ENCODE measurements at regions not wholly inside any gene's neighbourhood (a gene's known extent, or its start where the extent isn't known, plus 50 kb on each side); places are given as distances from the start of the nearest gene placed in this dataset.
A peak's percentile ranks its signal among the peaks of the same experiment; 100 is the strongest.

DNA sequence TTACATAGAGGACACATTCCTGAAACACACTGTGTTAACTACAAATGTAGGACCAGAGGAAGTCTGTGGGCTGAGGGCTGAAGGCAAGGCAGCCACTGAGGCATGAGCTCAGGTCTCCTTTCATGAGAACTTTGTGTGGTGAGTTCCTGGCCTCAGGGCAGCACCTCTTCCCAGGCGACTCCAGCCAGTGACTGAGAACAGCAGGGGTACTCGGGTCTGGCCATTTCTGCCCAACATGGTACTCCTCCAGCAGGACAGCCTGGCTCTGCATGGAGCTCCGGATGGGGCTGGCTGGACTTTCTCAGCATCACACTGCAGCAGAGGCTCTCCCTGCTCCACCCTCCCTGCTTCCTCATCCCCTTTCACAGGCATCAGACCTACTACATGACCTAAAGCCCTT is 125.5 kb upstream of the SPATS2L start:
- intact Hi-C loops (cut with micrococcal nuclease; ENCODE audit: unreplicated experiment), result no loop called here

DNA sequence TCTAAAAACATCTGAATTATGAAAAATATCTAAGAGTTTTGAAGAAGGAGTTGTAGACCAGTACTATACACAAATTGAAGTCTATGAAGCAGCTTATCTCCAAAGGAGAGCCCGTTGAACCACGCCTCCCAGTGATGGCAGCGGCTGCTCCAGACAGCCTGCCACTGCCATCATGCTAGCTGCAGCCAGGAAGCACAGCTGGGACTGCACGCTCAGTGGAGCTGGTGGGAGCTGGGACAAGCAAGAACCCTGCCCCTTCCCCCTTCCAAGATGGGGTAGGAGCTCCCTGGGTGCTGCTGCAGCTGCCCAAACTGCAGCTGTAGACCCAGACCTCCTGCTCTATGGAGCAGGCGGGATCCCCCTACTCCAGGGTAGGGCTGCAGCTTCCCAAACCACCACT is 124.7 kb upstream of the SPATS2L start:
- Histone ChIP-seq H3K4me3 (ENCODE audit: low read depth in 2 of 2, low read length in 2 of 2) (no peak overlapping the region), H3K27ac (ENCODE audit: low read length) (no peak overlapping the region), H3K36me3 (ENCODE audit: control insufficient read depth, insufficient read depth, low read length) (no peaks in the 10 kb centered on the region), H3K9me3 (ENCODE audit: control insufficient read depth, insufficient read depth, low read depth, low read length) (no peaks in the 10 kb centered on the region), H3K4me1 (ENCODE audit: control insufficient read depth, insufficient read depth, low read length) (no peaks in the 10 kb centered on the region), H3K27me3 (ENCODE audit: control insufficient read depth, insufficient read depth, low read length) (no peaks in the 10 kb centered on the region)
- DNase-seq (ENCODE audit: low read depth, low spot score) (no peak), ATAC-seq (no peak)
- TF ChIP-seq POLR2AphosphoS5 (IDR thresholded peaks at IDR 0.05; ENCODE audit: low read depth, low read length) (no peak), TCF7L2 (IDR thresholded peaks at IDR 0.05; ENCODE audit: low read depth, low read length) (no peak), REST (IDR thresholded peaks at IDR 0.05; ENCODE audit: insufficient read depth in 1 of 2, low read depth in 2 of 2, low read length in 1 of 2) (no peak), SIN3A (IDR thresholded peaks at IDR 0.05; ENCODE audit: borderline replicate concordance, insufficient read depth, low read depth, low read length) (no peak)
- TF ChIP-seq, protein P1, sequence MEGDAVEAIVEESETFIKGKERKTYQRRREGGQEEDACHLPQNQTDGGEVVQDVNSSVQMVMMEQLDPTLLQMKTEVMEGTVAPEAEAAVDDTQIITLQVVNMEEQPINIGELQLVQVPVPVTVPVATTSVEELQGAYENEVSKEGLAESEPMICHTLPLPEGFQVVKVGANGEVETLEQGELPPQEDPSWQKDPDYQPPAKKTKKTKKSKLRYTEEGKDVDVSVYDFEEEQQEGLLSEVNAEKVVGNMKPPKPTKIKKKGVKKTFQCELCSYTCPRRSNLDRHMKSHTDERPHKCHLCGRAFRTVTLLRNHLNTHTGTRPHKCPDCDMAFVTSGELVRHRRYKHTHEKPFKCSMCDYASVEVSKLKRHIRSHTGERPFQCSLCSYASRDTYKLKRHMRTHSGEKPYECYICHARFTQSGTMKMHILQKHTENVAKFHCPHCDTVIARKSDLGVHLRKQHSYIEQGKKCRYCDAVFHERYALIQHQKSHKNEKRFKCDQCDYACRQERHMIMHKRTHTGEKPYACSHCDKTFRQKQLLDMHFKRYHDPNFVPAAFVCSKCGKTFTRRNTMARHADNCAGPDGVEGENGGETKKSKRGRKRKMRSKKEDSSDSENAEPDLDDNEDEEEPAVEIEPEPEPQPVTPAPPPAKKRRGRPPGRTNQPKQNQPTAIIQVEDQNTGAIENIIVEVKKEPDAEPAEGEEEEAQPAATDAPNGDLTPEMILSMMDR (IDR thresholded peaks at IDR 0.05), result no peak
- BruUV-seq (replicated peaks), result no TSS peak
- in situ Hi-C loops (cut with HindIII; ENCODE audit: low pct_unique_long_range_greater_than_20kb, low sequenced_read_pairs), result no loop called here
- ChIA-PET CTCF (no interaction called here), POLR2A (no interaction called here)
- intact Hi-C loops (cut with micrococcal nuclease; ENCODE audit: unreplicated experiment), result no loop called here

More for the DNA sequence above, 125.5 kb upstream of the SPATS2L start:
- Histone ChIP-seq H3K36me3 (ENCODE audit: control insufficient read depth, insufficient read depth, low read length) (no peaks in the 10 kb centered on the region), H3K27ac (ENCODE audit: low read length) (no peak overlapping the region), H3K27me3 (ENCODE audit: control insufficient read depth, insufficient read depth, low read length) (no peaks in the 10 kb centered on the region), H3K4me1 (ENCODE audit: control insufficient read depth, insufficient read depth, low read length) (no peaks in the 10 kb centered on the region), H3K4me3 (ENCODE audit: low read depth in 2 of 2, low read length in 2 of 2) (no peak overlapping the region), H3K9me3 (ENCODE audit: control insufficient read depth, insufficient read depth, low read depth, low read length) (no peaks in the 10 kb centered on the region)
- in situ Hi-C loops (cut with HindIII; ENCODE audit: low pct_unique_long_range_greater_than_20kb, low sequenced_read_pairs), result no loop called here
- DNase-seq (ENCODE audit: low read depth, low spot score) (no peak), ATAC-seq (peak; percentile 56; the same call in 1 of the 2 replicates)
- ChIA-PET POLR2A (no interaction called here), CTCF (no interaction called here)
- TF ChIP-seq POLR2AphosphoS5 (IDR thresholded peaks at IDR 0.05; ENCODE audit: low read depth, low read length) (no peak), TCF7L2 (IDR thresholded peaks at IDR 0.05; ENCODE audit: low read depth, low read length) (no peak), REST (IDR thresholded peaks at IDR 0.05; ENCODE audit: insufficient read depth in 1 of 2, low read depth in 2 of 2, low read length in 1 of 2) (no peak), SIN3A (IDR thresholded peaks at IDR 0.05; ENCODE audit: borderline replicate concordance, insufficient read depth, low read depth, low read length) (no peak)
- TF ChIP-seq, protein P1 (IDR thresholded peaks at IDR 0.05), result no peak
- BruUV-seq (replicated peaks), result no TSS peak
